Inflammatory macrophage (primary cell): ENCODE measurements at regions not wholly inside any gene's neighbourhood (a gene's known extent, or its start where the extent isn't known, plus 50 kb on each side); places are given as distances from the start of the nearest gene placed in this dataset.

Experiments
- DNase-seq, 2 donors: peaks; one replicate each; pipeline ENCODE4 v3.0.0-alpha.2; 2020 to 2022

GRCh38 chr13:68272652-68273051 lies 1042.5 kb upstream of the PCDH9 start:
- DNase-seq: no peak

GRCh38 chr13:68264692-68265091 lies 1034.6 kb upstream of the PCDH9 start:
- no peak for DNase-seq

- no peak for DNase-seq
Observed at GRCh38 chr13:68261105-68261504, 1031.0 kb upstream of the PCDH9 start.

GRCh38 chr13:68257111-68257842 lies 1027.1 kb upstream of the PCDH9 start:
- no peak for DNase-seq

- no peak for DNase-seq
Observed at GRCh38 chr13:68254151-68254550, 1024.0 kb upstream of the PCDH9 start.

- DNase-seq: no peak
Observed at GRCh38 chr13:68234274-68234673, 1004.1 kb upstream of the PCDH9 start.

GRCh38 chr13:68232351-68233130 lies 1002.4 kb upstream of the PCDH9 start:
- no peak for DNase-seq

- no peak for DNase-seq
Observed at GRCh38 chr13:68214691-68215415, 984.7 kb upstream of the PCDH9 start.

GRCh38 chr13:68199271-68199670 lies 969.1 kb upstream of the PCDH9 start:
- DNase-seq: no peak

GRCh38 chr13:68190818-68191217 lies 960.7 kb upstream of the PCDH9 start:
- no peak for DNase-seq

GRCh38 chr13:68185444-68186141 lies 955.5 kb upstream of the PCDH9 start:
- DNase-seq: no peak

- DNase-seq: no peak
Observed at GRCh38 chr13:68176475-68176874, 946.3 kb upstream of the PCDH9 start.

GRCh38 chr13:68174893-68175292 lies 944.8 kb upstream of the PCDH9 start:
- no peak for DNase-seq

GRCh38 chr13:68173111-68173510 lies 943.0 kb upstream of the PCDH9 start:
- DNase-seq: no peak

- no peak for DNase-seq
Observed at GRCh38 chr13:68170961-68171360, 940.8 kb upstream of the PCDH9 start.

GRCh38 chr13:68168448-68168847 lies 938.3 kb upstream of the PCDH9 start:
- no peak for DNase-seq

- DNase-seq: no peak
Observed at GRCh38 chr13:68160466-68160865, 930.3 kb upstream of the PCDH9 start.

- no peak for DNase-seq
Observed at GRCh38 chr13:68152414-68152813, 922.3 kb upstream of the PCDH9 start.

GRCh38 chr13:68145852-68146251 lies 915.7 kb upstream of the PCDH9 start:
- no peak for DNase-seq

GRCh38 chr13:68128297-68128915 lies 898.3 kb upstream of the PCDH9 start:
- DNase-seq: no peak

- no peak for DNase-seq
Observed at GRCh38 chr13:68125087-68125480, 894.9 kb upstream of the PCDH9 start.

GRCh38 chr13:68124437-68125086 lies 894.4 kb upstream of the PCDH9 start:
- DNase-seq: no peak
